ENCODE measurements at regions not wholly inside any gene's neighbourhood (a gene's known extent, or its start where the extent isn't known, plus 50 kb on each side); places are given as distances from the start of the nearest gene placed in this dataset.

DNA sequence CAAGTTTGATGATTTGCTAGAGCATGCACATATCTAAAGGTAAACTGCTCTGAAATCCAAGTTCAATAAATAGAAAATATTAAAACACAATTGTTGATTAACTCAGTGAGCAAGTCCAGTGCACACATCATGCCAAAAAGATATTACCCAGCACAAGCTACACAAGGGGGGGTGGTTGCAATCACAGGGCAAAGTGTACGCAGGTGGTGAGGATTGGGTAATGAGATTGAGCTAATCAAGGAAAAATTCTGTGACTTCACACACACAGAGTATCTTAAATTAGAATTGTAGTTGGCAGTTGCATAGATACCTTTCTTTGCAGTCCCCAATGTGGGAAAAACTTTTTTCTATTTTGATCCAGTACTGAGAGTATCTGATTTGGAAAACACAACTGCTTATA is 156.1 kb upstream of the NTRK2 start:
- TF ChIP-seq POLR2A (IDR thresholded peaks at IDR 0.05; ENCODE audit: low read depth, low read length) (no peak), FOS (IDR thresholded peaks at IDR 0.05; ENCODE audit: low read depth, low read length) (no peak), MXI1 (IDR thresholded peaks at IDR 0.05; ENCODE audit: borderline replicate concordance, low read depth, low read length) (no peak), CEBPB (IDR thresholded peaks at IDR 0.05; ENCODE audit: low read depth, low read length) (no peak), RFX5 (IDR thresholded peaks at IDR 0.05; ENCODE audit: low read depth, low read length) (no peak), RAD21 (IDR thresholded peaks at IDR 0.05; ENCODE audit: low read length) (no peak), CHD1 (IDR thresholded peaks at IDR 0.05; ENCODE audit: low read depth, low read length) (no peak)
- TF ChIP-seq, protein P1, sequence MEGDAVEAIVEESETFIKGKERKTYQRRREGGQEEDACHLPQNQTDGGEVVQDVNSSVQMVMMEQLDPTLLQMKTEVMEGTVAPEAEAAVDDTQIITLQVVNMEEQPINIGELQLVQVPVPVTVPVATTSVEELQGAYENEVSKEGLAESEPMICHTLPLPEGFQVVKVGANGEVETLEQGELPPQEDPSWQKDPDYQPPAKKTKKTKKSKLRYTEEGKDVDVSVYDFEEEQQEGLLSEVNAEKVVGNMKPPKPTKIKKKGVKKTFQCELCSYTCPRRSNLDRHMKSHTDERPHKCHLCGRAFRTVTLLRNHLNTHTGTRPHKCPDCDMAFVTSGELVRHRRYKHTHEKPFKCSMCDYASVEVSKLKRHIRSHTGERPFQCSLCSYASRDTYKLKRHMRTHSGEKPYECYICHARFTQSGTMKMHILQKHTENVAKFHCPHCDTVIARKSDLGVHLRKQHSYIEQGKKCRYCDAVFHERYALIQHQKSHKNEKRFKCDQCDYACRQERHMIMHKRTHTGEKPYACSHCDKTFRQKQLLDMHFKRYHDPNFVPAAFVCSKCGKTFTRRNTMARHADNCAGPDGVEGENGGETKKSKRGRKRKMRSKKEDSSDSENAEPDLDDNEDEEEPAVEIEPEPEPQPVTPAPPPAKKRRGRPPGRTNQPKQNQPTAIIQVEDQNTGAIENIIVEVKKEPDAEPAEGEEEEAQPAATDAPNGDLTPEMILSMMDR (conservative IDR thresholded peaks at IDR 0.05; ENCODE audit: low read depth, low read length): no peak
- TF ChIP-seq, protein P2, sequence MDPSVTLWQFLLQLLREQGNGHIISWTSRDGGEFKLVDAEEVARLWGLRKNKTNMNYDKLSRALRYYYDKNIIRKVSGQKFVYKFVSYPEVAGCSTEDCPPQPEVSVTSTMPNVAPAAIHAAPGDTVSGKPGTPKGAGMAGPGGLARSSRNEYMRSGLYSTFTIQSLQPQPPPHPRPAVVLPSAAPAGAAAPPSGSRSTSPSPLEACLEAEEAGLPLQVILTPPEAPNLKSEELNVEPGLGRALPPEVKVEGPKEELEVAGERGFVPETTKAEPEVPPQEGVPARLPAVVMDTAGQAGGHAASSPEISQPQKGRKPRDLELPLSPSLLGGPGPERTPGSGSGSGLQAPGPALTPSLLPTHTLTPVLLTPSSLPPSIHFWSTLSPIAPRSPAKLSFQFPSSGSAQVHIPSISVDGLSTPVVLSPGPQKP (IDR thresholded peaks at IDR 0.05; ENCODE audit: borderline replicate concordance, low read depth, low read length): no peak

Data from IMR-90 (cell line).